IMR-90 (cell line): ENCODE measurements at regions not wholly inside any gene's neighbourhood (a gene's known extent, or its start where the extent isn't known, plus 50 kb on each side); places are given as distances from the start of the nearest gene placed in this dataset.

Experiments used
- ATAC-seq: fragments of 200-7000 bp; cut with Tn5 transposase; 2 replicates; pipeline ENCODE4 v1.9.1; 2020; ENCODE audit warnings: low read depth, mild to moderate bottlenecking, moderate library complexity
- BruUV-seq: library from RNA; stranded (reverse); fragments of 400-500 nt; replicated peaks from 2 replicates; lab custom pipeline; 2021; lab: Mats Ljungman, UMichigan
- CTCF ChIA-PET: fragments of 300-600 bp; formaldehyde crosslinking; extraction: SDS; loops from one replicate; lab custom pipeline; 2021; ENCODE audit warnings: antibody characterized with exemption; lab: Yijun Ruan, JAX
- POLR2A ChIA-PET: fragments of 300-600 bp; sonication (Branson Sonifier 250); formaldehyde crosslinking; loops from one replicate; lab custom pipeline; 2022; ENCODE audit warnings: antibody characterized with exemption; ENCODE audit not compliant: unreplicated experiment; lab: Charles Lee
- DNase-seq: peaks from one replicate; pipeline ENCODE4 v3.0.0; 2013
- H2AFZ ChIP-seq: replicated peaks from 2 replicates; pipeline ENCODE3; 2013; ENCODE audit warnings: low read length, mild to moderate bottlenecking; ENCODE audit not compliant: poor library complexity
- H2AK5ac ChIP-seq: 2 replicates; pipeline ENCODE4 v1.6.1; 2013; ENCODE audit warnings: low read depth, low read length, inconsistent platforms
- H2AK9ac ChIP-seq: replicated peaks from 2 replicates; pipeline ENCODE3; 2013; ENCODE audit warnings: mild to moderate bottlenecking, low read depth, low read length, moderate library complexity; ENCODE audit not compliant: poor library complexity
- H2BK120ac ChIP-seq: 2 replicates; pipeline ENCODE4 v1.6.1; 2013; ENCODE audit warnings: low read depth, low read length, inconsistent platforms
- H2BK15ac ChIP-seq: 3 replicates; pipeline ENCODE4 v1.6.1; 2013; ENCODE audit warnings: low read depth, low read length, inconsistent platforms
- H2BK20ac ChIP-seq: 2 replicates; pipeline ENCODE4 v1.6.1; 2013; ENCODE audit warnings: low read depth, mild to moderate bottlenecking, inconsistent platforms, low read length, moderate library complexity
- H2BK5ac ChIP-seq: 2 replicates; pipeline ENCODE4 v1.6.1; 2013; ENCODE audit warnings: mild to moderate bottlenecking, low read depth, low read length, inconsistent platforms; ENCODE audit not compliant: poor library complexity, severe bottlenecking
- H3K14ac ChIP-seq: replicated peaks from 2 replicates; pipeline ENCODE4 v1.6.1; 2013; ENCODE audit warnings: low read depth, low read length, inconsistent platforms
- H3K18ac ChIP-seq: 2 replicates; pipeline ENCODE4 v1.6.1; 2013; ENCODE audit warnings: low read depth, low read length, control low read depth
- H3K23ac ChIP-seq: 2 replicates; pipeline ENCODE4 v1.6.1; 2013; ENCODE audit warnings: low read depth, low read length, inconsistent platforms
- H3K27ac ChIP-seq: 2 replicates; pipeline ENCODE4 v1.5.1; 2013; ENCODE audit warnings: mild to moderate bottlenecking, control low read depth, low read length; ENCODE audit not compliant: insufficient read depth
- H3K27me3 ChIP-seq: 2 replicates; pipeline ENCODE4 v1.6.1; 2013; ENCODE audit warnings: low read length; ENCODE audit not compliant: control insufficient read depth, insufficient read depth
- H3K36me3 ChIP-seq: 2 replicates; pipeline ENCODE4 v1.6.1; 2013; ENCODE audit warnings: low read length, mixed read lengths; ENCODE audit not compliant: control insufficient read depth, insufficient read depth
- H3K4ac ChIP-seq: 2 replicates; pipeline ENCODE4 v1.6.1; 2013; ENCODE audit warnings: low read depth, low read length, inconsistent platforms
- H3K4me1 ChIP-seq: 2 replicates; pipeline ENCODE4 v1.6.1; 2013; ENCODE audit warnings: low read length, mixed read lengths; ENCODE audit not compliant: control insufficient read depth, insufficient read depth
- H3K4me2 ChIP-seq: 2 replicates; pipeline ENCODE4 v1.6.1; 2013; ENCODE audit warnings: low read depth, mild to moderate bottlenecking, control low read depth, low read length, moderate library complexity
- H3K4me3 ChIP-seq: 2 replicates; pipeline ENCODE4 v1.5.1; 2013; ENCODE audit warnings: low read depth, mild to moderate bottlenecking, control low read depth, low read length, moderate library complexity; ENCODE audit not compliant: insufficient read depth
- H3K56ac ChIP-seq: 2 replicates; pipeline ENCODE4 v1.6.1; 2013; ENCODE audit warnings: low read length, inconsistent platforms; ENCODE audit not compliant: insufficient read depth; ENCODE audit errors: extremely low read depth
- H3K79me1 ChIP-seq, 2 experiments: 2 replicates each; pipeline ENCODE4 v1.6.1; 2013; ENCODE audit warnings: low read length in 2 of 2, inconsistent platforms in 1 of 2, low read depth in 1 of 2
- H3K9ac ChIP-seq: 2 replicates; pipeline ENCODE4 v1.6.1; 2013; ENCODE audit warnings: low read depth, low read length, control low read depth
- H3K9me1 ChIP-seq: 2 replicates; pipeline ENCODE4 v1.6.1; 2013; ENCODE audit warnings: low read length, inconsistent platforms; ENCODE audit not compliant: insufficient read depth
- H3K9me3 ChIP-seq: 2 replicates; pipeline ENCODE4 v1.6.1; 2013; ENCODE audit warnings: low read length; ENCODE audit not compliant: control insufficient read depth, insufficient read depth
- H4K20me1 ChIP-seq: 2 replicates; pipeline ENCODE4 v1.6.1; 2013; ENCODE audit warnings: low read length, inconsistent platforms; ENCODE audit not compliant: insufficient read depth
- H4K5ac ChIP-seq: 2 replicates; pipeline ENCODE4 v1.6.1; 2013; ENCODE audit warnings: mild to moderate bottlenecking, low read depth, low read length, control low read depth
- H4K8ac ChIP-seq, 2 experiments: 2 replicates each; pipeline ENCODE4 v1.6.1; 2013; ENCODE audit warnings: low read depth in 2 of 2, low read length in 2 of 2, control low read depth in 1 of 2, inconsistent platforms in 1 of 2
- H4K91ac ChIP-seq: 2 replicates; pipeline ENCODE4 v1.6.1; 2013; ENCODE audit warnings: low read depth, low read length, inconsistent platforms; ENCODE audit not compliant: insufficient read depth
- BHLHE40 ChIP-seq: fragments of 150-350 bp; IDR thresholded peaks from 2 replicates; pipeline ENCODE4 v1.6.1; 2016; ENCODE audit warnings: mild to moderate bottlenecking, low read depth, low read length
- NFE2L2 ChIP-seq: fragments of 150-350 bp; IDR thresholded peaks from 2 replicates; pipeline ENCODE4 v1.6.1; 2016; ENCODE audit warnings: low read depth, mild to moderate bottlenecking, low read length
- SMC3 ChIP-seq: fragments of 150-350 bp; IDR thresholded peaks from 2 replicates; pipeline ENCODE4 v1.6.1; 2016; ENCODE audit warnings: low read depth, mild to moderate bottlenecking, antibody characterized with exemption, low read length, moderate library complexity
- WGBS, 2 experiments: methylation state at CpG; one replicate each; pipeline versions ENCODE4 v1.1.5 to v1.1.7; 2013; ENCODE audit warnings: missing lambda C conversion rate in 2 of 2; ENCODE audit not compliant: insufficient read length in 1 of 2; ENCODE audit errors: extremely low coverage in 2 of 2; 5-methylcytosine and 5-hydroxymethylcytosine counted together
- dilution Hi-C: fragments of 300-500 bp; cut with HindIII; formaldehyde crosslinking; loops from one replicate; pipeline ENCODE4 v1.14.3; 2018; ENCODE audit warnings: low sequenced_read_pairs; ENCODE audit not compliant: unreplicated experiment
- in situ Hi-C: fragments of 300-500 bp; cut with MboI; formaldehyde crosslinking; loops from 3 replicates; pipeline ENCODE4 v1.14.3; 2019; ENCODE audit warnings: low sequenced_read_pairs, inconsistent platforms, mixed read lengths
- intact Hi-C: fragments of 100-400 bp; cut with micrococcal nuclease; formaldehyde crosslinking; loops from 2 replicates; pipeline ENCODE4 v1.10.0; 2022

- POLR2A ChIA-PET = no interaction called here
- intact Hi-C loops (no loop called here), in situ Hi-C loops (no loop called here), dilution Hi-C loops (no loop called here)
- Histone ChIP-seq H2BK120ac (peak overlapping the region; percentile 75; the same call in 1 of the 2 replicates), H3K36me3 (no peaks in the 10 kb centered on the region), H3K27me3 (no peaks in the 10 kb centered on the region), H4K91ac (peak overlapping the region; percentile 57; the same call in 1 of the 2 replicates), H3K79me1 (no peaks in the 10 kb centered on the region), H3K4ac (peak overlapping the region; percentile 70), H4K5ac (no peak overlapping the region), H3K56ac (no peak overlapping the region), H2AK5ac (peak overlapping the region; percentile 30; the same call in 1 of the 2 replicates), H3K14ac (peak overlapping the region; percentile 64), H3K27ac (no peak overlapping the region; the same call in 1 of the 2 replicates), H3K9ac (no peak overlapping the region), H3K9me1 (peaks cover 3% of the 10 kb centered on the region), H3K4me1 (peaks cover 19% of the 10 kb centered on the region), H3K4me2 (no peak overlapping the region), H2AK9ac (peak overlapping the region; percentile 35), H2BK5ac (peak overlapping the region; percentile 22), H2BK20ac (peak overlapping the region; percentile 75), H3K9me3 (no peaks in the 10 kb centered on the region; the same call in 1 of the 2 replicates), H2AFZ (peak overlapping the region; percentile 28), H3K23ac (peak overlapping the region; percentile 49; the same call in 1 of the 2 replicates), H3K4me3 (no peak overlapping the region), H2BK15ac (0 out of 3 replicates have a peak overlapping the region, but pooled peaks have one; percentile 4), H3K18ac (peak overlapping the region; percentile 0; the same call in 1 of the 2 replicates), H4K20me1 (no peaks in the 10 kb centered on the region), H4K8ac (peak overlapping the region in 1 of 2 experiments; percentile 38; a peak in 1 of 4 replicates)
- ATAC-seq (peak; percentile 75), DNase-seq (peak; percentile 85)
- CTCF ChIA-PET = interaction anchor here (0.6 to 1.1 kb wide), 3 partner anchors 18 to 453 kb away, joined by 3 to 4 read pairs (median 3); no protein-coding TSS in a partner anchor
- BruUV-seq = no TSS peak
- no CpG with 5 or more reads among the region's 8 CpGs for WGBS, 2 experiments
- TF ChIP-seq SMC3 = 0 out of 2 replicates have a peak, but pooled peaks have one; percentile 20
- TF ChIP-seq NFE2L2 = no peak
- no peak for TF ChIP-seq BHLHE40
Observed at GRCh38 chr2:19819097-19820065, 82.4 kb downstream of the TTC32 start.
